Stimulated activated CD4-positive, alpha-beta T cell treated with anti-CD3 and anti-CD28 coated beads, Interleukin-2, amount 100 ng/mL, for 24 hours (primary cell): ENCODE measurements at regions not wholly inside any gene's neighbourhood (a gene's known extent, or its start where the extent isn't known, plus 50 kb on each side); places are given as distances from the start of the nearest gene placed in this dataset.
"Not testable (repeated sequence)": the region's sequence is repeated elsewhere in the genome, so short reads cannot be mapped to it uniquely, and the experiment has no call there.

Source experiments
- DNase-seq, 2 donors: peaks; one replicate each; pipeline ENCODE4 v3.0.0-alpha.2; 2020

DNA sequence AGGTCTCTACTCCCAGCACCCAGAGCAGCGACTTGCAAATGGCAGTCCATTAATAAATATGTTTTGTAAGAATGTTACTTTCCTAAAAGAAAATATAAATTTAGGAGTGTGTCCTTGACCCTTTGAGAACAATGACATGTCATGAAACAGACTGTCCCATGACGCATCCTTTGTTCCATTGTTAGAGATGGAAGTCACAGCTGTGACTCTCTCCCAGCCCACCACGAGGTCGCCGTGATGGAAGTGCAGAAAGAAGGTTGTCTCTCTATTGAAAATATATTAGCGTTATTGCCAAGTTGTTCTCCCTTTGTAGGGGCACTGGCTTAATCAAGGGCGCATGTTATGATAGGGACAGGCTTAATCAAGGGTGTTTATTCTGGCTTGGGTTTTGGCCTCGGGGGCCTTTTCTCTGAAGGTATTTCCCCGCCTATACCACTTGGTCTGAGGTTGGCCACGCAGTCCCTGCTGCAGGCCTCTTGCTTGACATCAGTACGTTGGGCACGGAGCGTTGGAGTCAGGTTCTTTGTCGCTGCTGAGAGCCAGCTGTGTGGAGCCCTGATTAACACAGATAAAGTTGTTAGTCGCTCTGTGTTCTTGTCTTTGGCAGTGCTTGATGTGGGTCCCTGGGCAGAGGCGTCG, 126.7 kb upstream of the ZNF536 start:
- no peak for DNase-seq

DNA sequence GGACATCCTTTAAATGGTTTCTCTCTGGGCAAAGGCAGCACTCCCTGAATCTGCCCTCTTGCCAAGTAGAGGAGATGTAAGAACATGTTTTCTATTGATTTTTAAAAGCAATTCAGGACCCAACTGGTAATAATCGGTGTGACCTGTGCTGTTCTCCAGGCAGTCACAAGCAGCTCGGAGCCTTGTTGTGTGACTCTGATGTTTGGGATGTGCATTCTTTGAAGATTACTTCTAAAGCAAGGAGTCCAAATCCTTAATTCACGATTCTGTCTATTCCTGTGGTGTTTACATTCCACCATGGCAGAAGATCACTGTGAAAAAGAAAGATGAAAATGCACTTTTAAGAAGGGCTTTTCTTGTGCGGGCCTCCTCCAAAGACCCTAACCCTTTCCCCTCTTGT, 122.3 kb upstream of the ZNF536 start:
- DNase-seq: no peak

DNA sequence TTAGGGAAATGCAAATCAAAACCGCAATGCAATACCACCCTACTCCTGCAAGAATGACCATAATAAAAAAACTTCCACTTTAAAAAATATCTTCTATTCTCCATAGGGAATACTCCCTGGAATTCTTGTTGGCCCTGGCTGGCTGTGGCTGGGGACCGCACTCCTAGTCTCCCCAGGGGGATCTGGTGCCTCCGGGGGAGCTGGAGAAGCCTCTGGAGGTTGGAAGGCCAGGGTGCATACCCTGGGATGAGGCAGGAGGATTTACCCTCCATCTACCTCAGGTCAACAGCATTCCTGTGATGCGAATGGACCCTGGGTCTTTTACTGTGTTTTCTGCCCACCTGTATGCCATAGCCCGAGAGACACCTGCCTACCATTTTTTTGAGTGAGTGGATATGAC, 120.0 kb upstream of the ZNF536 start:
- DNase-seq: no peak

DNA sequence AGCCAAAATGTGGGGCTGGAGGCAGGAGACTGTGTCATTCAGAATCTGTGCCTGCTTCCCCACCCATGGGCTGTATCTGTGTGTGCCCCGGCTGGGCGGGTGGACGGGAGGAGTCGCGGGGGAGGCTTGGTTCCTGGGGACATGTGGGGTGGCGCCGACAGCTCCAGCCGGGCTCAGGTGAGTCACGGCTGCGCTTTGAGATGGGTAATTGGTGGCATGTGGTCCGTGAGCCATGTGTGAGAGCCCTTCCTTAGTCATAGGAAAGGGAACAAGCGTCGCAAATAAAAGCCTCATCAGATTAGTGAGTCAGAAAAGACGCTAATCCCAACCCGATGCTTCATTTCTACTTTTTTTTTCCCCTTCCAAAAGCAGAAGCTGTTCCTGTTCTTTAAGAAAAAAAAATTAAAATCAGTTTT, 118.6 kb upstream of the ZNF536 start:
- DNase-seq: no peak

DNA sequence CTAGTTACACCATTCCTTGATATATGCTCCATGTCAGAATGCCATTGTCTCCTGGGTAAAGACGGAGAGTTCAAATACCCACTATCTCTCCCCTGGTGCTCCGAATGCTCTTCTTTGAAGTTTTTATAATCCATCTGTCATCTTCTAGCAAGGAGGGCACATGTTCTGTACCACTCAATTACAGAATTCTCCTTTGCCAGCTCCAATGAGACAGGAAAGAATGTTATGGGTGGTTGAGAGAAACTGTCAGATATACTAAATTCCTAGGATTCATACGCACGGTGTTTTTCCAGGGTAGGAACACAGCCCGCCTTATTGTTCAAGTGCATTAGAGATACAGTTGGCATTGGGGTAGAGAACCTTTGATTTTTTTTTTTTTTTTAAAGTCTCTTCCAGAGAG, 118.0 kb upstream of the ZNF536 start:
- no peak for DNase-seq

DNA sequence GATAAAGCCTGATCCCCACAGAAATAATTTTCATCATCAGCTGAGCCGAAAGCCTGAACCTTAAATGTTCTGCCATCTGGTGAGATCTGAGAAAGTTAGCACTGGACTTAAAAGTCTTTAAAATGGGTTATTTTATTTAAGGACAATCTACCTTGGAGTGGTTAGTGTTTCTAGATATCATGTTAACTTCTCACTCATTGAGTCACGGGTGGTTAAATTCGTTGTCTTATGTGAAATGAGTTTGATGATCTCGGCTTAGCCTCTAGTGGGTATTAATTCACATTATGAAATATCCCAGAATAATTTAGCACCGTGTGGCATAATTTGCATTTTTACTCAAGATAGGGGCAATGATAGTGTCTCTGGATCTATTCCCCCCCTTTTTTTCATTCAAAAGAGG, 117.4 kb upstream of the ZNF536 start:
- DNase-seq: no peak

DNA sequence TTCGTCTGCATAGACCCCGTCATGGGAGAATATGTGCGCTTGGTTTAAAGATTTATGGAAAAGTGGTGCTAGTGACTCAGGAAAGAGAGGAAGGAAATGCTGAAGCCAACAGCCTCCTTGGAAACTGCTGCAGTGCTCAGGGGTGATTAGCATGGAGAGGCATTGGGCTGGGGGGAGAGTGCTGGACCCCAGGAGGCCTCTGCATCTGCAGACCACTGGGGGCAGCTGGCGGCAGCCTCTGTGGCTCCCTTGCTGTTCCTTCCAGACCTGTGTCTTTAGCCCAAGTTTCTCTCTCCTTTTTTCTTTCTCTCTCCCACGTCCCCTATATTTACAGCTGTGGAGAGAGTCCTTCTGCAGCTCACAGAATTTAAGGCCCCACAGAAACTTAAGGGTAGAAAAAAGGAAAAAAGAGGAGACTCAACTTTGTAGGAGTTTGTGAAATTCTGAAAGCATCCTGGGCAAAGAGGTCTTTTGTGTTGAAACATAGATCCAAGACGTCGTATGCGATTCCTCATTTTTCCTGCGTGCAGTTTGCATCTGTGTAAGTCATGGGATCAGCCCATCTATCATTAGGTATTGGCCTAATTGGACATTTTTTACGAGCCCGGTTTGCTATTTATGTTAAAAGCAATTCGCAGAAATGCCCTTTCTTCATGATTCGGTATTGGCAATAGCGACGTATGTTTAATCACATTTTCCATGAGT, 116.2 kb upstream of the ZNF536 start:
- DNase-seq: no peak

DNA sequence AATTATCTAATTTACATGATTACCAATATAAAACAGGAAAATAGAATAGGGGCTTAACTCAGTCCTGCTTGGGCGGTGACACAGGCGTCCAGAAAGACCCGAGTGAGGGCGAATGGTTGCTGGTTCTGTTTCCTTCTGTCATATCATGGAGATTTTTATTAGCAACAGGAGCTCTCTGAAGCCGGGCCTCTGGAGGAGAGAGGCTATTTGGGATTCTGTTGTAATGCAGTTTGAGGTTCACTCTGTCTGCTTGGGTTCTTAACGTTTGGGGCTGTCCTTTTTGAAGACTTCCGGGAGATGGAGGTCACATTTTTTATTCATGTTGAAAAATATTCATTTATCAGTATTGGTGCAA, 115.7 kb upstream of the ZNF536 start:
- DNase-seq: no peak

DNA sequence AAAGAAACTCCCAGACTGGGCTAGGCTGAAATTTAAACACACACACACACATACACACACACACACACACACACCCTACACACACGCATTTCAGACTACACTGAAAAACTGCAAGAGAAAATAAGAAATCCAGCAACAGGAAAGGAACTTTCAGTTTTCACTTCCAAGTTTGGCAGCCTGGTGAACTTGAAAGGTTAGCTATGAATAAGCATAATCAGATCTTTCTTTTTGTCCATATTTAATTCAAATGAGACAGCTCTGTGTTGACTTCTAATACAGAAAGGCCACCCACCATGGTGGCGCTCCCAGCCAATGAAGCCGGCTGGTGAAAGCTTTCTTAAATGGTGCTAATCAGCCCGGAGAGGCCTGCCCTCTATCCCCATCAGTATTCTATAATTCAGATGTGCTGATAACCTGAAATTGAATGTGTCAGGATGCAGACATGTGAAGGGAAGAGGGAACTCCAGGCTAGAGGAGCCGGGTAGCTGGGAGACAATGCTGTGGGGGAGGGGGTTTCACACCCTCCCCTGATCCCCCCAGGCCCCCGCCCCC, 108.3 kb upstream of the ZNF536 start:
- no peak for DNase-seq

DNA sequence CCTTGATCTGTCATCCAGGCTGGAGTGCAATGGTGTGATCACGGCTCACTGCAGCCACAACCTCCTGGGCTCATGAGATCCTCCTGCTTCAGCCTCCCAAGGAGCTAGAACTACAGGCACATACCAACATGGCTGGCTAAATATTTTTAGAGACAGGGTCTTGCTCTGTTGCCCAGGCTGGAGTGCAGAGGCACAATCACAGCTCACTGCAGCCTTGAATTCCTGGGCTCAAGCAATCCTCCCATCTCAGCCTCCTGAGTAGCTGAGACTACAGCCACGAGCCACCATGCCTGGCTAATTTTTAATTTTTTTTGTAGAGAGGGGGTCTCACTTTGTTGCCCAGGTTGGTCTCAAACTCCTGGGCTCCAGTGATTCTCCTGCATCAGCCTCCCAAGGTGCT, 106.3 kb upstream of the ZNF536 start:
- not testable (repeated sequence) for DNase-seq

DNA sequence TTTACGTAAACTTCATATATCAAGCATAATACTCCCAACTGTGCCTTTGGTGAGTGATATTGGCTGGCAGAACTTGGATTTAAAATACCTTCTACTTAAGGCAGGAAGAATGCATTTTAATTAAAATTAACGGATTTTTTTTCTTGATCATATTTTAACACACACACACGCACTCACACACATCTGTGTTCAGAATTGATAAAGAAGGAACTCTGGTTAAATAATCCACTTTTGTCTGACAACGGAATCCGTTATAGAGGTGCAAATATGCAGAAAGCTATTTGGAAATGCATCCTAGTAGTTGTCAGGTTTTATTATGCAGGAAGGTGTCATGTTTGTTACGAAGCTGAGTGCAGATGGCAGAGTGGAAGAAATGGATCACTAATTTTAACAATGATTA, 105.5 kb upstream of the ZNF536 start:
- no peak for DNase-seq

DNA sequence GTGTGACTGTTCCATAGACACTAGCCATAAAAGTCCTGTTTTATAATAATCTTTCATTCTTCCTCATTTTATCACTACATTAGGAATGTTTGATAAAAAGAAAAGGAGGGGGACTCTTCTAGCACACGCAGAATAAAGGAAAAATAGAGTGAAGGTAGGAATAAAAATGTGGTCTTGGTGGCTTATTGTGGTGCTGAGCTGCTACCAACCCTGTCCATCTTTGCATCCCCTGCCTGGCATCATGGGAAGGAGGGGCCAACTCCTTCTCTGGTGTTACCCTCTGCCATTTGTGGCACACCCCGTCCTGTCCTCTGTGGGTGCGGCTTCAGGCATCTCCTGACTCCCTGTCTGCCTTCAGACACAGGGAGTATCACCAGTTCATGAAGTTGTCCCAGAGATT, 104.9 kb upstream of the ZNF536 start:
- DNase-seq: no peak

DNA sequence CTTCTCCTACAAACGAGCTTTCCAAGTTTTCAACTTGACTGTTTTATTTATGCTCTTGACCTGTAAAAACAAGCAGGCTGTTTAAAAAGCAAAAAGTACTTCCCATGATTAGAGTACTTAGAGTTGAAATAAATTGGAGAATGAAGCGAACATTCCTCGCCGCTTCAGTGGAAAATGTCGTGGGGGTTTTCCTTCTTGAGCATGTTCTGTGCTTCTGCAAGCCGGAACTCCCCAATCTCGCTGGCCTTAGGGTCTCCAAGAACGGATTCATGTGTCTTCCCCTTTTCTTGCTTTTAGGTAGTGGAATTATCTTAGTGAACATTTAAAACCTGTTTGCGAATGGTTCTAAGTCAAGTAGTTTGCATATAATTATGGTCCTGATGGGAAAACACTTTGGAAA, 103.6 kb upstream of the ZNF536 start:
- no peak for DNase-seq

DNA sequence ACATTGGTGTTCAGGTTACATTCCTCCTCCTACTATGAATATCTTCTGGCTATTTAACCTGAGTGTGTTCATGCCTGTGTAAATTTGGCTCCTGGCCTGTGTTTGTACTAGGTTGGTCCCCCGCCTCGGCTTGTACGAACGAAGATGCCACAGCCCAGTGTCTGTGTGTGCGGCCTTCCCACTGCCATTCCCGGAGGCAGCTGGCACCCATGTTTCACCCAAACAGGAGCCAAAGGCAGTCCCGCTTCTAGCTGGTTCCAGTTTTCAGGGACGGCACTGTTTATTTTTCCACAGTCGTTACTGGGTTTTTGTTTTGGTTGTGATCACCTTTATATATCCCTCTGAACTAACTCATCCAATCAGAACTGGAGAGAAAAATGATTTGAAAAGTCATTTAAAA, 102.5 kb upstream of the ZNF536 start:
- DNase-seq: no peak

DNA sequence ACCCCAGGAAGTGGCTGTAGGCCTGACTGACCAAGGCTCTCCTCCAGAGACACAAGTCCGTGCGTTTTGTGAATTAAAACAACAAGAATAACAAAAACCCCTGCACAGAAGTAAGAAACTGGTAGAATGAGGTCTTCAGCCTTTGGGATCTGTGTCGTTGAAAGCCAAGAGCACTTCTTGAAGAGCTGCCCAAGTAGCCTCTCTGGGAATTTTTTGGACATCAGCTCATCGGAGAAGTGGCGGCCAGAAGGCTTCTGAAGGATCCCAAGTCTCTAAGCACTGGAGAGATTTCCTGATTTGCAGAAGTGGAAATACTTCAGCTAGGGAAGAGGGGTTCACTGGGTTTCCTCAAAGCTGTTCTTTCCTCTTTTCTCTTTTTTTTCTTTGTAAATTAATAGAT, 100.4 kb upstream of the ZNF536 start:
- DNase-seq: no peak

DNA sequence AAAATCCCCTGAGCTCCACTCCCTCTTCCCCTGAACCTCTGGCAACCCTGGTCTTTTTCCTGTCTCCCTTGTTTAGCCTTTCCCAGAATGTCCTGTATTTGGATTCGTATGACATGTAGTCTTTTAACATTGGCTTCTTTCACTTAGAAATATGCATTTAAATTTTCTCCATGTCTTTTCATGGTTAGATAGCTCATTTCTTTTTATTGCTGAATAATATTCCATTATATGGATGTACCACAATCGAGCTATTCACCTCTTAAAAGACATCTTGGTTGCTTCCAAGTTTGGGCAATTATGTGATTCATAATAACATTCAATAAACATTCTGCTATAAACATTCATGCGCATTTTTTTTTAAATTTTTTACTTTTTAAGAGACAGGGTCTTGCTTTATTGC, 99.6 kb upstream of the ZNF536 start:
- no peak for DNase-seq

DNA sequence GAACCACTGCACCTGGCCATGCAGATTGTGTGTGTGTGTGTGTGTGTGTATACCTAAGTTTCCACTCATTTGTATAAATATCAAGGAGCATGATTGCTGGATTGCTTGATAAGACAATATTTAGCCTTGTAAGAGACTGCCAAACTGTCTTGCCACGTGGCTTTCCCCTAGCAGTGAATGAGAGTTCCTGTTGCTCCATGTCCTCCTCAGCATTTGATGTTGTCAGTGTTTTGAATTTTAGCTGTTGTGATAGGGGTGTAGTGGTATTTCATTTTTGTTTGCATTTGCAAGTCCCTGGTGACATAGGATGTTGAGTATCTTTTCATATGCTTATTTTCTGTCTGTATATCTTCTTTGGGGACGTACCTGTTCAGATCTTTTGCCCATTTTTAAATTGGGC, 99.0 kb upstream of the ZNF536 start:
- DNase-seq: no peak

DNA sequence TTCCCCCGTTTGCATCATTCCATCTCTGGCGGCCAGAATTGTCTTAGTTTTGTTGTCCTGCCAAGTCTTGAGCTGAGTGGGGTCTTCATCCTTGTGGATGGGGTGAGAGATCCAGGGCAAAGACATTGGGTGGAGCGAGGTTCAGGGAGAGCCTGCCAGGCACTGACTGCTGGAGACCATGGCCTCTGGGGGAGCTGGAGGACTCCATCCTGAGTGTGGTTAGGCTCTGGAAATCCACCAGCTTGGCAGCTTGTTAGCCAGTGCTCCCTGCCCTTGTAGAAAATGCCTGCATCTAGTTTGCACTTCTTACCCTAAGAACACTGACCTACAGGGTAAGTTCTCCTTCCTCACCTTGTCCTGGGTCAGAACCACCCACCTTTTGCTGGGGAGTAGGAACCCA, 97.2 kb upstream of the ZNF536 start:
- DNase-seq: no peak

DNA sequence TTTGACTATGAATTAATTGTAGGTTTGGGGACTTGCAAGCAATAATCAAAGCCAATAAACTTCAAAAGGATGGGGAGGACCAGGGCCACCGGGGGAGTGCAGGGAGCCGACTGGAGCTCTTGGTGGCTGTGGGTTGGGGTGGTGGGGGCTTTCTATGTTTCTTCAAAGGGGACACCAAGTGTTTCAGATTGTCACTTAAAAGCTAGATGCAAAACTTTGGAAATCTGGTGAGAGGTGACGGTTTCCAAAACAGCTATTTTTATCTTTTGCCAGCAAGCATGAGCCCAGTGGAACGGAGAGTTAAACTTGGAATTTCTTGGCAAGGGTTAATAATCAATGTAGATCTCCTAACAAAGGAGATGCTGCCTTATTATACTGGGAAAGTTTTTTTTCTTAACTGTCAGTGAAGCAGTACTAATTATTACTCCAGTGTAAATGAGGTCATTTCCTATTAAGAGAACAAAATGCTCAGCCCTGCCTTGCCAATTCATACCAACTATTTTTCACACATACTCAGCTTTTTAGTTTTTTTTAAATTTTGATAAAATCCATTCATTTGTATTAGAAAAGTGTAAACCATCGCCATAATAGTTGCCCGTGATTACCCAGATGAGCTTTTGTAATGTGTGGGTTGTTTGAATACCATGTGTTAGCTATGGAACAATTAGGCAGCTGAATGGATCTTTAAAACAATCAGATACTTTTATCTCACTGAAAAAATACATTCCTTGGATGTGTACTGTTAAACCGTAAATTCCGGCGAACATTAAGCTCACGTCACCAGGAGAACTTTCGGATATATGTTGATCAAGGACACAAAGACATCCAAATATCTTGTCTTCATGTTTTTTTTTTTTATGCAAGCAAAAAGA, 95.9 kb upstream of the ZNF536 start:
- no peak for DNase-seq

DNA sequence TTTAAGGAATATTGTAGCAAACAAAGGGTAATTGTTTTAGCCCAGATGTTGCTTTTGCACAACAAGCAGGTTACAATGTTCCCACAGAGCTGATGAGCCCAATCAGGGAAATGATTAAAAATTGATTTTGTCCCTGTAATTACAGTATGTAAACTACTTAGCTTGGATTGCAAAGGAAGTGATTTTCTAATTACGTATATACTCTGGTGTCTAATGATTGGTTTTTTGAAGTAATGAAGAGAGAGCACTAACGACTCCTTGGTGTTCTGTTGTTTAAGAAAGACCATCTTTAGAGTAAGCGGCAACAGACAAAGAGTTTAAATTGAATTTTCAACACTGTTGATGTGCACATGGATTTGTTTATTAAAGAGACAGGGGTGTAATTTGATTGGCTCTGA, 95.3 kb upstream of the ZNF536 start:
- no peak for DNase-seq

DNA sequence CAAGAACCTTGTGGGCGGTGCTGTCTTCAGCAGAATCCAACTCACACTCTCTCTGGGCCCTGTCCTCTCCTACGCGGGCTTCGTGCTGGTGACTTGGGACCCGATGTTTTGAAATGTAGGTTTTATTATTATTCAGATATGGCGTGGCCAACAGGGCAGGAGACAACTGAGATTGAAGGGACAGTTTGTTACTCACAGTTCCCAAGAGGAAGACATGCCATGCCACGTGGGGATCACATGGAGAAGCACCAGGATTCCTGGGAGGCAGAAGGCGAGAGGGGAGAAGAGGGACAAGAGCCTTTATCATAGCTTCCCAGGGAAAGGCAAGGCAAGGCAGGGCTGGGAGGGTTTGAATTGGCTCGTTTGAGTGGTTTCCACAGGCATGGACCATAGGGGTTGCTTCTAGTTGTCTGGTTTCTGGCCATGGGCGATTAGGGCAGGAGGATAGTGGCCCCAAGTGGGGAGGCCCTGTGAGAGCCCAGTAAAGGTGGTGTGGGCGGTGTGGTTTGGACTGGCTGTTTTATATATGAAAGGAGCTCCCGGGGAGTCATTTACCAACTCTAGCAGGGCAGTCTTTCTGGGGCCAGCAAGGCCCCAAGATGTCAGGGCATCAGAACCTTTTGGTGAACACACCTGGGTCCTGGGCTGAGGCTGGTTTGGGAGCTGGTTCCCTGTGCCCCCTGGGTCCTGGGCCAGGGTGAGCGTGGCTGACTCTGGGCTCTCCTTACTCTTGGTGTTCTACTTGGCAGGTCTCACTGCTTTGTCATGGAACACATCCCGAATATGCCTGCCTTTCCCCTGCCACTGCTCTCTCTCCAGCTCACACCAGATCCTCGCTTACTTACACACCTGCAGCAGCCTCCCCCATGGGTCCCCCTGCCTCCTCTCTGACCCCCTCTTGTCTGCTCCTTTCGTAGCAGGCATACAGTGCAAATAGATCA, 94.0 kb upstream of the ZNF536 start:
- DNase-seq: no peak

DNA sequence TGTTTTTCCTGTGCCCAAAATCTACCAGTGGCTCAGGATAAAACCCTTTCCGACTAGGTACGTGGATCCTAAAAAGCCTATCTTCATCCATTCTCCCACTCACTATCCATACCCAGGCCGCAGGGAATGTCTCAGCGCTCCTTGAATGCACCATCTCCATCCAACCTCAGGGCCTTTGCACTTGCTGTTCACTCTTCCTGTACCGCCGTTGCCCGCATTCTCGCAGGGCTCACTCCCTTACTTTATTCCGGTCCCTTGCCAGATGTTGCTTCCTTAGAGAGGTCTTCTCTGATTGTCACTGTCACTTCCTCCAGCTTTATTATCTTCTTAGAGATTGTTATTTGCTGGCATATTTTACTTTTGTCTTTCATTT, 93.3 kb upstream of the ZNF536 start:
- DNase-seq: no peak

DNA sequence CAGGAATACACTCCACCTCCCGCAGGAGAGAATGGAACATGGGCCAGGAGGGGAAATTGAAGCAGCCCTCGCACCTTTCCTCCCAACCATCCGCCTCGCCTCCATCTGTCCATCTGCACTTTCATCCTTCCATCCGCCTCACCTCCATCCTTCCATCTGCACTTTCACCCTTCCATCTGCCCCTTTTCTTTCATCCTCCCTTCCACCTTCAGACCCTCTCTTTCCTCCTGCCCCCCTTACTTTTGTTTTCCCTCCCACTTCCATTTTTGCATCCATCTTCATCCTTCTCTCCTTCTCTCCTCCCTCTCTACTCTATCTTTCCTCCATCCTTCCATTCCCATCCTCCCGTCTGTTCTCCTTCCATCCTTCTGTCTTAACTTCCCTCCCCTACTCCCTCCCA, 92.2 kb upstream of the ZNF536 start:
- DNase-seq: no peak
